HG03066 (cell line): ENCODE measurements at regions not wholly inside any gene's neighbourhood (a gene's known extent, or its start where the extent isn't known, plus 50 kb on each side); places are given as distances from the start of the nearest gene placed in this dataset.

ENCODE experiments used
- ATAC-seq: cut with Tn5 transposase; IDR thresholded peaks from one replicate; pipeline ENCODE4 v1.9.1; 2021; ENCODE audit warnings: low read depth; ENCODE audit not compliant: unreplicated experiment

GRCh38 chr22:47245286-47245685, 482.8 kb downstream of the TBC1D22A start:
- no peak for ATAC-seq

- ATAC-seq, result no peak
Observed at GRCh38 chr22:47240116-47240515, 477.7 kb downstream of the TBC1D22A start.

GRCh38 chr22:47239474-47239860, 477.0 kb downstream of the TBC1D22A start:
- no peak for ATAC-seq

- ATAC-seq, result no peak
Observed at GRCh38 chr22:47238690-47239473, 476.4 kb downstream of the TBC1D22A start.

GRCh38 chr22:47237890-47238480, 475.5 kb downstream of the TBC1D22A start:
- no peak for ATAC-seq

GRCh38 chr22:47236718-47237117, 474.3 kb downstream of the TBC1D22A start:
- no peak for ATAC-seq

- ATAC-seq, result no peak
Observed at GRCh38 chr22:47236161-47236560, 473.7 kb downstream of the TBC1D22A start.

GRCh38 chr22:47233316-47234243, 471.1 kb downstream of the TBC1D22A start:
- ATAC-seq, result no peak

- ATAC-seq, result no peak
Observed at GRCh38 chr22:47232753-47233152, 470.3 kb downstream of the TBC1D22A start.

GRCh38 chr22:47232197-47232596, 469.7 kb downstream of the TBC1D22A start:
- no peak for ATAC-seq

- no peak for ATAC-seq
Observed at GRCh38 chr22:47231759-47232158, 469.3 kb downstream of the TBC1D22A start.

- no peak for ATAC-seq
Observed at GRCh38 chr22:47230741-47231140, 468.3 kb downstream of the TBC1D22A start.

- ATAC-seq, result no peak
Observed at GRCh38 chr22:47230251-47230650, 467.8 kb downstream of the TBC1D22A start.

- no peak for ATAC-seq
Observed at GRCh38 chr22:47228767-47229166, 466.3 kb downstream of the TBC1D22A start.

- ATAC-seq, result no peak
Observed at GRCh38 chr22:47225931-47226633, 463.6 kb downstream of the TBC1D22A start.

- ATAC-seq, result no peak
Observed at GRCh38 chr22:47225080-47225930, 462.9 kb downstream of the TBC1D22A start.
